GM18868 (cell line): ENCODE measurements at regions not wholly inside any gene's neighbourhood (a gene's known extent, or its start where the extent isn't known, plus 50 kb on each side); places are given as distances from the start of the nearest gene placed in this dataset.
A peak's percentile ranks its signal among the peaks of the same experiment; 100 is the strongest.

Experiments
- ATAC-seq: cut with Tn5 transposase; IDR thresholded peaks from one replicate; pipeline ENCODE4 v1.9.1; 2021; ENCODE audit warnings: mild to moderate bottlenecking, moderate library complexity; ENCODE audit not compliant: unreplicated experiment

DNA sequence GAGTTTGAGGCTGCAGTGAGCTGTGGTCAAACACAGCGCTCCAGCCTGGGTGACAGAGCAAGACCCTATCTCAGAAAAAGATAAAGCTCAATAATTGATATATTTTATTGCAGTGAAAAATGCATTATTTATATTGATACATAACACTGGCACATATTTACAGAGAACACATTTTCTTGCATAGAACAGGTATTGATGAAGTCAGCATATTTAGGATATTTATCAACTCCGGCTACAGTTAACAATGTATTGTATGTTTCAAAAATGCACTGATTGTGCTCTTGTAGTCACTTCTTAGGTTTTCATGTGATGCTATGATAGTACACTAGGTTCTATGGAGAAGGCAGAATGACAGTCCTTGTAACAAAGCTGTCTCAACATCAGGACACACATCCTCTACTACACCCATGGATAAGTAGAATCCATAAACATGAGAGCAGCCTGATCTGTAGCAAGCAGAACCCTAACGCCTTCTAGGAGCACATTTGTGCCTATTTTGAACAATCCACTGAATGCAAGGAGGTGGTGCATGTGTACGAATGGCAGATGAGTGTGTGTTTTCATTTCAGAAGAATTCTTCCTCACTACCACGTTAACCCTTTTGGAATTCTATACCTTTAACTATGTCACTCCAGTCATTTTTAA lies 586.1 kb upstream of the CELF2 start:
- ATAC-seq, result no peak

DNA sequence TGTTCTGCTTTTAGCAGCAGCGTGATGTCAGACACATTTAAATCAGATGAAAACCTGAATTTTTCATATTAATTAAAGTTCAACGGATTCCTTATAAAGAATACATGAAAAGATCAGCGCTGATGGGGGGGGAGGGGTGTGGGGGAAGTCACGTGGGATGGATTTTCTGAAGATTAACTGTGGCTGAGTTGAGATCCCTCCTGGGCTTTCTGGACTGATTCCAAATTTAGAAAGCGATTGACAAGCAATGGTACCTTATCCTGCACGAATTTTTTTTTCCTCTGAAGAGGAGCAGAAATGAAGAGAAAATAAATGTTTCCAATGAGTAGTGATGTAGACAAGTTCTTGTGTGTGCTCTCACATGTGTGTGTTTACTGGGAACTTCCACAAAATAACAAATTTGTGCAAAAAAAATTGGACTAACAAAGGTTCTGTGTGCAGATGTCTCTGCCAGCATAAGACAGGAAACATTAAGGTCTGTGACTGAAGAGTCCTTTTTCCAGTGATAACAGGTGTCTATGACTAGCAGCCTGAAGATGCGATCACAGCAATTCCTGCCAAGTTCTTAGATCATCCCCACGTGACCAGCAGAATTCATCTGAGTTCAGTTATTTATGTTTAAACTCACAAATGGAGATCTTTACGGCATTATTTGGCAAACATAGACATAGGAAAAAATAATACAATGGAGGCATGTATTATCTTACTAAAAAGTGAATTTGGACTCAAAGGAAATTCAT lies 585.2 kb upstream of the CELF2 start:
- no peak for ATAC-seq

DNA sequence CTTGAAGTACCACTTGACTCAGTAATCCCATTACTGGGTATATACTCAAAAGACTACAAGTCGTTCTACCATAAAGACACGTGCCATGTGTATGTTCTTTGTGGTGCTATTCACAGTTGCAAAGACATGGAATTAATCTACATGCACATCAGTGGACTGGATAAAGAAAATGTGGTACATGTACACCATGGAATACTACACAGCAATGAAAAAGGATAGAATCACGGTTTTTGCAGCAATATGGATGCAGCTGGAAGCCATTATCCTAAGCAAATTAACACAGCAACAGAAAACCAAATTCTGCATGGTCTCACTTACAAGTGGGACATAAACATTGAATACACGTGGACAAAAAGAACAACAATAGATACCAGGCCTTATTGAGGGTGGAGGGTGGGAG lies 583.4 kb upstream of the CELF2 start:
- no peak for ATAC-seq

GRCh38 chr10:10437886-10438285 lies 579.8 kb upstream of the CELF2 start:
- no peak for ATAC-seq

DNA sequence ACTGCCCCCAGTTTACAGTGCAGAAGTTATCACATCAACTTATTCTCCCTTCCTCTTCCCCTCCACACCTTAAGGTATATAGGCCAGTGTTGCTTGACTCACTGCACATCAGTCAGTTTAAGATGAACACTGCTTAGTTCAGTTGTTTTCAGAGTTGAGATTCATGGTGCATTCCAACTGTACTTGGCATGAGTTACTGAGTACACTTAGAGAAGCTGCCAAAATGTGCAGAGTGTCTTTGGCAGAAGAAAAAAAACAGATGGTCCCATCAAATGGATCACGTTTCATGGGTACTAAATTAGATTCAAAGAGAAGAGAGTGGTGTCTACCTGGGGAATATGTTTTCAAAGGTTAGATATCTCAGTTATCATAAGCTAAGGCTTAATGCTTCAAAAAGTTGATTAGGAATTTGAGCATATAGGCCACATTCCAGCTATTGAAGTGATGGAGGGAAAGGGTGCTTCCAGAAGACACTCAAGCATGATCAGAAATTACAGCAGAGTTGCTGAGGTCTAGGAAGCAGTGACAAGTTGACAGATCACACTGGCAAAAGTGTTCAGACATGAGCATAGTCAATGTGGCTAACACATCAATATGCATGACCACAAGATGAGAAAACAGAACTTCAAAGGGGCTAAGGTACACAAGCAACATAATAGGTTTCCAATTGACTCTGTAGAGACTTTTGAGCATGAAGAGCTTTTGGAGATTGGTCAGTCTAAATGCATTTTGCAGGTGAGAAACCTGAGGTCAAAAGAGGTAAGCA lies 579.2 kb upstream of the CELF2 start:
- ATAC-seq, result peak; percentile 55

DNA sequence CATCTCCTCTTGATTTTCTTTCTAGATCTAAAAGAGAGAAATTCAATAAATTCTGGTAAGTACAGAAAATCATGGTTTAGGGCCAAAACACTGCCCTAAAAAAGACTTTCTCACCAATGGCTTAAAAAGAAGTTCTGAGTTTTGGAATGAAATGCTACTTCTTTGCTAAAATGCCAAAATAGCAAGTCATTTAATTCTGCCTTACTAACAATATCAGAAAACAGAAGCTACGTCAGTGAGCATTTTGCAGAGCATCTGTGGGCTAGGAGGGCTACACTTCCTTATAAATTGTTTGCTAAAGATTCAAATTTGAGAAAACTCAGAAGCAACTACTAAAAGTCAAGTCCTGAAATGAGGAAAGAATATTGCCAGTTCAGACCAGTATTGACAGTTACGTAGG lies 560.8 kb upstream of the CELF2 start:
- ATAC-seq, result no peak

- no peak for ATAC-seq
Measured at GRCh38 chr10:10460451-10460850, 557.2 kb upstream of the CELF2 start.

DNA sequence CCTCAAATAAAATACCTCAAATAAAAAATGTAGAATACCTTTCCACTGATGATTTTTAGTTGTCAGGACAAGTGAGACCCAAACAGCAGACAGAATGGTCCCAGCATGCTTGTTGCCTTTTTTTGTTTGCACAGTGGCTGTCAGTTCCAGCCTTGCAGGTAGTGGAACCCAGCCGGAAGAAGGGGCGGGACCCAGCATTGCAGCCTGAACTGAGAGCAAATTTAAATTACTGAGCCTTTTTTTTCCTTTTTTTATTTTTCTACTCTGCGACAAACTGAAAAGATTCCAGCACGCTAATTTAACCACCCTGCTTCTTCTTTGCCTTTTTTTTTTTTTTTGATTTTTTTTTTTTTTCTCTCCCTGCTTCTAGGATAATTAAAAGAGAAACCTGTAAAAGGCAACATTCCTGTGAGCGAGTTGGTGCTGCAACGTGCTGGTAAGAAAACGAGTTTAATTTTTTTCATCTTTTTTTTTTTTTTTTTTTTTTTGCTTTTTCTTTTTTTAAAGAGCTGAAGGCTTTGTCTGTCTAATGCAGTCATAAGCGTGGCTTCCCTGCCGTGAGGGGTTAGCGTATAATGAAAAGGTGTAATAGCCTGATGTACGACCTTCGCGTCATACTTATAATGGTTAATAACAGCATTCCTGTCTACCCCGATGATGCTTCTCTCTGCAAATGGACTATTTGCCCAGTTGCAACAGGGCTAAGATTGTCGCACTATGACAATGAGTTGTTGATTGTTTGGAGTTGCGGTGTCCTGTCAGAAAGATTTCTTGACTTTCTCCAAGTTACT lies 555.3 kb upstream of the CELF2 start:
- no peak for ATAC-seq

DNA sequence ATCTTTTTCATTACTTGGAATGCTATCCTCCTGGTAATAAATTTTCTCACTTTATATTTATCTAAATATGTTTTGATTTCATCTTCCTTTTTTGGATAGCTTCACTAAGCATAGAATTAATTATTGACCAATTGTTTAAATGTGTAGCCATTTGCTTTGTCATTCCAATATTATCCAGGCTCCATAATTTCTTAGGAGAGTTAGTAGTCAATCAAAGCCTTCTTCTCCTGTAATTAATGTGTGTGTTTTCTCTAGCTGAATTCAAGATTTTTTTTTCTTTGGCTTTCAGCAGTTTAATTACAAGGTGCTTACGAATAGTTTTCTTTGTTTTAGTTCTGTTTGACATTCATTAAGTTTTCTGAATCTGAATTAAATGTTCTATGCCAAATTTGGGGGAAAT lies 545.9 kb upstream of the CELF2 start:
- ATAC-seq, result no peak

DNA sequence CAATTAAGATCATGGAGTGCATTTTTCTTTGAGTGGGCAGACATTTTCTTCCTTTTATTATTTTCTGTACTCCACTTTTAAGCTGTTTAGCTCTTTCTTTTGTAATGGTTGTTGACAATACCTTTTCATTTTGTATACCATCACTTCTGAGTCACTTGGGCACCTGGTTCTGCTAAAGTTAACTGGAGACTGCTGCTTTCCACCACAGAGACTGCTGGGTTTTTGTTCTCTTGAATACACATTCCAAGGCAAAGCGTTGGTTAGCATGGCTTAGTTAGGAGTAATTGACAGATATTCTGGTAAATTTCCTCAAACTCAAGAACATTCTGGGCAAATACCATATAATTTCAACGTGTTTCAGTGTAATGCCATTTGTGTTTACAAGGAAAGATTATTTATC lies 541.9 kb upstream of the CELF2 start:
- ATAC-seq, result no peak

- no peak for ATAC-seq
Measured at GRCh38 chr10:10477844-10478243, 539.8 kb upstream of the CELF2 start.

DNA sequence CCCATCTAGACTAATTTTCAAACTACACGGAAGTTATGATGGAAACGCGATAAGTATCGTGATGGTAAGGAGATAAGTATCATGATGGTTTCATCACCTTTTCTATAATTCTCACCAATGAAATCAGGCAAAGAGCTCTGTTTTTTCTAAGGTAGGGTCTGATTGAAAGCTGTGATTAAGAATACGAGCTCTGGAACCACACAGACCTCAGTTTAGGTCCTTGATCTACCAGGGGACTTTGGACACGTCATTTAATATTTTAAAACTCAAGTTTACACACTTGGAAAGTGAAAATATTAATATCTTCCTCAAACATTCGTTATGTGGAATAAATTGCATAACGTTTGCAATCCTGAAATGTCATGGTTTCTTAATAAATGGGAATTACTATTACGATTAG lies 538.2 kb upstream of the CELF2 start:
- ATAC-seq, result peak; percentile 56

GRCh38 chr10:10482613-10483012 lies 535.1 kb upstream of the CELF2 start:
- no peak for ATAC-seq

GRCh38 chr10:10489076-10489475 lies 528.6 kb upstream of the CELF2 start:
- ATAC-seq, result no peak

- no peak for ATAC-seq
Measured at GRCh38 chr10:10489805-10490571, 527.7 kb upstream of the CELF2 start.

DNA sequence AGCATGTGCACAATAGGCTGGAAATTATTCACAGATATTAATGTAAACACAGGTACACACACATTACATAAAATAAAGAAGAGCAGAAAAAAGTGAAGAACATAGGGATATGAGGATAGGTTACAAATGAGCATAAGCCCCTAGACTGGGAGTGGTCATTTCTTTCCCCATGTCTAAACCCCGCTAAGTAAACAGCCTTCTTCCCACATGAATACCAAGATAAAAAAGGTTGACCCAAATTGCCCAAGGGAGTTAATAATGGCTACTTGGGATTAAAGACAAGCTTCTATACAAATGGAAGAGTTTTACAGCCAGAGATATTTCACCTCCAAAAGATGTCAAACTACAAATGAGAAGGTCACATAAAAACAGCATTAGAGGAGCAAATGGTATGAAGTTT lies 527.1 kb upstream of the CELF2 start:
- no peak for ATAC-seq

GRCh38 chr10:10492420-10492819 lies 525.3 kb upstream of the CELF2 start:
- peak; percentile 56 for ATAC-seq

DNA sequence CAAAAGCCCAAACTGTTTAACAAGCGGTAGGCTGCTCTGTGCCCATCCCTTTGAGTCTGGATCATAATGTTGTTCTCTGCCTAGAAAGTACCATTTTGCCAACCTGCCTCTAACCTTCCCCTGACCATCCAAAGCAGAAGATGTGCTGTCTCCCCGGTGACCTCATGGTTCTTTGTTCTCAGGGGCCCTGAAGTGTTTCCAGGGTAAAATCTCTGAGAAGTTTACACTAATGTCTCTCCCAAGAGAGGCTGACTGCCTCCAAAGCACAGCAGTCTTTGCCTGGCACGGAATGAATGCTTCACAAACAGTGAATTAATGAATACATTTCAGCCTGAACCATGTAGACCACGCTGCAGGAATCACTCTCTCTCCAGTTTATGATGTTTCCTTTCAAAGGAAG lies 523.8 kb upstream of the CELF2 start:
- ATAC-seq, result no peak

- ATAC-seq, result no peak
Measured at GRCh38 chr10:10497245-10497644, 520.4 kb upstream of the CELF2 start.

DNA sequence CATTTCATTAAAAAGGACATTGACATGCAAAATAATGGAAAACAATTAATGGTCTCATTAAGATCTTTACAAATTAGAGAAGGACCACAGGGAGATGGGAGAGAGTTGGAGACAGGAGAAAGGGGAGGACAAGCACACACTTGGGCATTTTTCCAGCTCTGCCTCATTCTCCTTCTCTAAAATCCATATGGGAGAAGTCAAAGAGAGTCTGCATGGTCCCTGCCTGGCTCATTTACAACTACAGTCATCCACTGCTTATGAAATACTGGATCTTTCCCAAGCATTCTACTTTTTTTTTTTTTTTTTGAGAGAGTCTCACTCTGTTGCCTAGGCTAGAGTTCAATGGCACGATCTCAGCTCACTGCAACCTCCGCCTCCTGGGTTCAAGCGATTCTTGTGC lies 518.9 kb upstream of the CELF2 start:
- ATAC-seq, result no peak

- peak; percentile 79 for ATAC-seq
Measured at GRCh38 chr10:10499839-10500238, 517.8 kb upstream of the CELF2 start.
